HG03575 (cell line): ENCODE measurements at regions not wholly inside any gene's neighbourhood (a gene's known extent, or its start where the extent isn't known, plus 50 kb on each side); places are given as distances from the start of the nearest gene placed in this dataset.

Experiments used
- ATAC-seq: cut with Tn5 transposase; IDR thresholded peaks from one replicate; pipeline ENCODE4 v1.9.1; 2021; ENCODE audit not compliant: unreplicated experiment, insufficient number of reproducible peaks, low FRiP score; ENCODE audit errors: extremely low read depth

DNA sequence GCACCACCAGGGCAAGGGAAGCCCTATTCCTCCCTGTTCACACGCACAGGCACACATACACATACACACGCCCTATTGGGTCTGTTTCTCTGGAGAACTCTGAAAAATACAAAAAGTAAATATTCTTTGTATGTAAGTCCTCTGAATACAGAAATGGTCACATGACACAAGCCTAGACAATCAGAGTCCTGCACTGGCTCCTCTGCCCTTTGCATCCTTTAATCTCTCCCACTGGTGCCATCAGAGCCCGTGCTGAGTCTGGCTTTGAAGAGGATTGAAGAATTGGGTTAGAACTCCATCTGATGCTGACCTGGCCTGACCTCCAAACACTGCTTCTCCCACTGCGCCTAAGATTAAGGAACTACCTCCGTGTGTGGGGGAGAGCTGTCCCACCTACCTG lies 273.2 kb upstream of the TBX3 start:
- ATAC-seq, result no peak

DNA sequence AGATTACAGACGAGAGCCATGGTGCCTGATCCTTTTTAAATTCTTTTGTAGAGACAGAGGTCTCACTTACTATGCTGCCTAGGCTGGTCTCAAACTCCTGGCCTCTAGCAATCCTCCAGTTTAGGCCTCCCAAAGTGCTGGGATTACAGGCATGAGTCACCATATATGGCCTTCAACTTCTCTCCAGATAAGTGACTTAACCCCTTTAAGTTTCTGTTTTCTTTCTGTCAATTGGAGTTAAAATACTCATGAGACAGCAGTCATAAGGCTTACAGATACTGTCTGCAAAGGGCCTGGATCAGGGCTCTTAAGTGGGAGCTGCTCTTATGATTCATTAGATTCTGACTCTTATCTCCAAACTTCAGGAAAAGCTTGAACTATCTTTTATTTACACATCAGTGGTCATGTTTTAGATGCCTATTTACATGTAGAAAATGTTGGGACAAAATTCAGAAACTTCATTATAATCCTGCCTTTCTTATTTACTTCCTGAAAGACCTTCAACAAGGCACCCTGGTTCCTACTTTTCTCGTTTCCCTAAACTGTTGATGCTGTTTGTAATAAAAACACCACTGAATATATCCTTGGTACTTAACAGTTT lies 271.5 kb upstream of the TBX3 start:
- no peak for ATAC-seq

DNA sequence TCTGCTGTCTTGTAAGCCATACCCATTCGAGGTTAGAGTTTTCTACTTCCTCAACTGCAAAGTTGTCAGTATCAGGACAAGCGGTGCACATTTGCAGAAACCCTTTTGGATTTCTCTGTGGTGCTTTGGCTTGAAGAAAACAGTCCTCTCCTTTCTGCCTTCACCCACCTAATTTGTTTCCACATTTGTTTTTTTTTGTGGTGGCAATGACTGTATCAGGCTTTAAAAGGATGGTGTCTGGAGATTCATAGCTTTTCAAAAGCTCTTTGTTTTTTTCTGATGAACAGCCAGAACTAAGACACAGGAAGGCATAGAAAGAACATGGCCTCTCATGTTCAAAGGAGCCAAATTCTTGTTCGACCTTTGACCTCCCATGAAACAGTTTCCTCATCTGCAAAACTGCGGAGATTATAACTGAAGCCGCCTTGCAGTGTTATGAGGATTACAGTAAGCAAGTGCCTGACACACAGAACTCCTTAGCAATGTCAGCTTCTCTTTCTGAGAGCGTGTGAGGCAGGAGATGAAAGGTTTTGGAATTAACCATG lies 270.6 kb upstream of the TBX3 start:
- ATAC-seq, result no peak

DNA sequence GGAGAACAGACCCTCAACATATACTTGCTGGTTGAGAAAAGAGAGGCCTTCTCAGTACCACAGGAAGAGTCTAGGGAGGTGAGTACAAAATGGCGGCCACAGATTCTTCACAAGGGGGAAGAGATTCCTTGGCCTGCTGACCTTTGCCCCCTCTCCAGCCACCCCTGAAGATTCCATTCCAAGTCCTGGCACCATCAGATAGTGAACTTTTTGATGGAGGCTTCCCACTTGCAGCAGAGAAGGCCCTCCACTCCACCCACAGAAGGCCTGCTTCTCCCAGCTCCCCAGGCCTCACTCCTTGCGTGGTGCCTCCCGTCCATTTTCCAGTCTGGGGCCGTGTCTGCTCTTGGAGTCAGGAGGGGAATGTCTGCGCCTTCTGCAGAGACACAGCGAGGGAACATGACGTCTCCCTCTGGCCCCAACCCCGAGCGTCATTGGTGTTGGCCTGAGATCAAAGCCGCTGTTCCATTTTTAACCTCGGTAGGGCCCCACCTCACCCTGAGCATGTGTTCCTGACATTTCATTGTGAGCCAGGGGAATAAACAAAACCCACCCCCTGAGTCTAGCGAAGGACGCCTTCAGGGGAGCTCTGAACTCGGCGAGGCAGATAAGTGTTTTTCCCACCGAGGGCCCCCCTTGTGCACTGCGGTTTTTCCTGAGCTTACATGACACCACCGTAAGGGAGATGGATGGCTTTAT lies 268.7 kb upstream of the TBX3 start:
- ATAC-seq, result no peak

DNA sequence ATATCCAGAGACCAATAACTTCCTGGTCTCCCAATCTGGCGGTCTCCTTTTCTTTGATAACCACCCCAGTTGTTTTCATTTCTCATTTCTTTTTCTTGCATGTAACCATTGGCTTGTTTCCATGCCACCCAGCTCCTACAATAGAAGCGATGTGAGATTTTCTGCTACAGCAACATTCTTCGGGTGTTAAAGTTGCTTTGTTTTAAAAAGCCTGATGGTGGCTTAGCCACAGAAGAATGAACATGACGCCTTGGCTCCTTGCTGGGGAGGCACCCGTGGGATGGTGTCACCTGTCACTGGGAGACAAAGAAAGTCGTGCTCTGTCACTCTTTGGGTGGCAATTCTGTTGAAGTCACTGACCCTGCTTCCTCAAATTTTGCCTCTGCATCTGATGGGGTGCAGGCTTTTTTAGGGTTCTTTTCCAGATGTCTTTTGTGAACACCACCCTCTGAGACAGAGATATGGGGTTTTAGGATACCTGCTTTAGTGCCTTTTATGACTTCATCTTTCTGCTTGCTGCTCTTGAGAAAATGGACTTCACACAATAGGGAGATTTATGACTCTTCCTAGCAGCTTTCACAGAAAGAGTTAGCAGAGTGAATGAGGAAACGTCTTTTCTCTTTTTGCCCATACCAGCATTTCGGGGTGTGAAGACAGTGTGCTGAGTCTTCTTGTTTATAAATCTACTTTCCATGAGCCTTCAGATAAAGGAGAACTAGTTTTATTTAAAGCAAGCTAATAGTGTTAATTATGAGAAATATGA lies 265.3 kb upstream of the TBX3 start:
- ATAC-seq, result no peak

DNA sequence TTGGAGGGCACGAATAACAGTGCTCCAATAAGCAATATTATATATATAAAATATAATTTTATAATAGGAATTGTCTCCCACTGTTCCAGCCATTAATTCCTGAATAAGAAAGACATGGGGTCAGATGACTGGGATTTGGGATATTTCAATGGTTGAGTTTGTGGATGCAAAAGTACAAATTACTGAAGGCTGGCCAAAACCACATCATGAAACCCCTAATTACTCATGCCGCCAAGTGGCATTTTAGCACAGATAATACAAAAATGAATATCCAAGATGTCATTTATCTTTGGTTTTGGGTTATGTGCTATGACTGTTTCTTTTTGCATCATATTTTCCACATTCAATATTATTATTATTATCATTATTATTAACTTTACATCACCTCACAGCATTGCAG lies 261.4 kb upstream of the TBX3 start:
- ATAC-seq, result no peak

DNA sequence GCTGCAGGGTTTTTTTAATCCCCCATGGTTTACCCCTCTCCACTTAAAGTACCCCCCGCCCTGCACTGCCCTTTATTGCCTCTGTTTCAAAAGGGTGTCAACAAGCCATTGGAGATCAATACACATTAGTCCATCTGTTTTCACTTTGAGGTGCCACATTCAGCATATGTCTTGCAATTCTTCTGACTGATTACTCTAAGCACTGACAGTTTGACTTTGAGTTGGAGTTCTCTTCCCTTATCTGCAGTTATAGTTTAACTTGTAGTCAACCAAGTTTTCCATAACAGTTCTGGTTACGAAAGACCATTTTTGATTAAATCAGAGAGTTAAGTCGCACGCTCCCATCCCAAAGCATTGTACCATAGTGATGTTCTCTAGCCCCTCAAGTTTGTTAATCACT lies 260.8 kb upstream of the TBX3 start:
- ATAC-seq, result no peak

DNA sequence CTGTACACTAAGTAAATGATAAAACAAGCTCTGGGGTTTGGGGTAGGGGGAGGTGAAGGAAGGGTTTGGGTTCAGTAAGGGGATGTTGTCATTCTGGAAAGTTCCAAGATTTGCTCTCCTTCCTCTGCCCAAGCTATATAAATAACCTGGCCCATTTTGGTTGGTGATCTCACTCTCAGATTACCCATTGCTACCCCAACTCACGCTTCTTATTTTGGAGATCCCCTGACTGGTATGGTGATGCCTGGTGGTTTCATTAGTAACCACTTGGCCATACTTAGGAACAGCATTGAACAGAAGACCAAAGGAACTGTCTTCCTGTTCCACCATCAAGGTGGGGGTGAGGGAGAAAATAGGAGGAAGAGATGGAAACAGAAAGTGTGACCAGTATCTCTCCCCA lies 259.6 kb upstream of the TBX3 start:
- ATAC-seq, result no peak

DNA sequence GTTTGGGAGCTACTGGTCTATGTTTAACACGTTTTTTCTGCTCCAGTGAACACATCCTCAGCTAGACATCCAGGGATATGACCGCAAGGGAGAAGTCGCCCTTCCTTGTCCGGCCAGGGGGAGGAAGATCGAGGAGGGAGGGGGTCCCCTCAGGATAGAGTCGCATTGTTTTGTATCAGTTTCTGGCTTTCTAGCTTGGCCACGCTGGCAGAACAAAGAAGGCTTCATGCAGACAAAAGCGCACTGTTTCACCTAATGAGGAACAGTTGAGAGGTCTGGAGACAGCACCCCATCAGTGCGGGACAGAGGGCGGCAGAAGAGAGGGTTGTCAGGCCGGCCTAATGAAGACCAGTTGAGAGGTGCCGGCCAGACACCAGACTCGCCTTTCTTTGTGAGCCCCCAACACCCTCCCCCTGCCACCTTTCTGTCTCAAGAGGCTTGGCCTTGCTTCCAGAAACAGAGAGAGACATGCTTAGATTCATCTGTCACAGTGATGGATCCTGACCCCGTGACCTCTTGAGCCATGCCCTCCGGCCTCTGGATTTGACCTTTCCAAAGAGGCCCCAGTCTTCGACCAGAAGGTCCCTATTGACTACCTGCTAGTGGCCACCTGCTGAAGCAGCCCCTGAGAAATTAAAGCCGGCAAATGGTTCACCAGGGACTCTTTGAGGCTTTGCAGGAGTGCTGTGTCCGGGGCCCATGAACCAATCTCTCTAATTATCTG lies 254.7 kb upstream of the TBX3 start:
- no peak for ATAC-seq

DNA sequence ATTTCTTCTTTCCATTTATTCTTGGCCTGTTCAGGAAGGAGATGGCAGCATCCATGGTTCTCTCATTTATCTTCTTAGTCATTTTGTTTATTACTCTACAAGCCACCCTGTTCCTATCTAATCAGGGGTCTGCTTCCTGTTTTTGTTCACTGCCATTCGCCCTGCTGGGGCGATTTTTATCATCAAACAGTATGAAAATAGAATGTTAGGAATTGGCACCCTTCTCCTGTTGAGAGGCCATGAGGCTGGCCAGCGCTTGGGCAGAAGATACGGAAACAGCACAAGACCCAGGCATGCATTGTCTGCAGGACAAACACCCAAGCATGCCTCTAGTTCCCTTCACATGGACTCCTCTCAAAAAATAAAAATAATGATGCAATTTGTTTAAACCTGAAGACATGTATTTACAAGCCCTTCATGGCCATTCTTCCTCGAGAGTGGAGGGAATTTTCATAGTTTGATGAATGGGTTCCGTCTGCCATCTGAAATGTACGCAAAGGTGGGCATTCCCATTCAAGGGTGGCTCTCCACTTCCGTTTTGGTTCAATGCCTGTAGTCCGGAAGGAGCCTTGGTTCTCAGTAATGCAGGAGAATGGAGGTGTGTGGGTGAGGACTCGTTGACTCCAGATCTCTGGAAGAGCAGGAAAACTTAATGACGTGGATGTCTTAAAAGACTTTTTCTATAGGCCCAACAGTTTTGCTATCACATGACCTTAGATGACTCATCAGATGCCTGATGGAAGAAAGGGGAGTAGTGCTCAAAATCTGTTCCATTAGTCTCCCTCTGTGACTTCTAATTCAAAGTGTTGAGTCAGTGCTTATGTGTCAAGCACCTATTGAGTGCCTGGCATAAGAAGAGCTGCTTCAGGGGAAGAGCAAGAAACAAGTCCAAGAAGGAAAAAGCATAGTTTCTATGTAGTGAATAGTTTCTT lies 252.4 kb upstream of the TBX3 start:
- no peak for ATAC-seq

DNA sequence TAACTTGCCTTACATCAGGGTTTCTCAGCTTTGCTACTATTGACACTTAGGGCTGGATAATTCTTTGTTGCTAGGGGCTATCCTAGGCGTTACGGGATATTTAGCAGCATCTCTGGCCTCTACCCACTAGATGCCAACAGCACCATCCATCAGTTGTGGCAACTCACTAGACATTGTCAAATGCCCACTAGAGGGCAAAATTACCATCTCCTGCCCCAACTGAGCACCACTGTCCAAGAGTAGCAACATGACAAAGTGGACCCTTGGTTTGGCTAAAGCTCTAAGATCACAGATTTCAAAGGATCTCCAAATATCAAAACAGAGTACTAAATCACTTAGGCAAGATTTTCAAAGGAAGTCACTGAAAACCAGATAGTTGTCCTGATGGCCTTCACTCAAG lies 251.7 kb upstream of the TBX3 start:
- ATAC-seq, result no peak

DNA sequence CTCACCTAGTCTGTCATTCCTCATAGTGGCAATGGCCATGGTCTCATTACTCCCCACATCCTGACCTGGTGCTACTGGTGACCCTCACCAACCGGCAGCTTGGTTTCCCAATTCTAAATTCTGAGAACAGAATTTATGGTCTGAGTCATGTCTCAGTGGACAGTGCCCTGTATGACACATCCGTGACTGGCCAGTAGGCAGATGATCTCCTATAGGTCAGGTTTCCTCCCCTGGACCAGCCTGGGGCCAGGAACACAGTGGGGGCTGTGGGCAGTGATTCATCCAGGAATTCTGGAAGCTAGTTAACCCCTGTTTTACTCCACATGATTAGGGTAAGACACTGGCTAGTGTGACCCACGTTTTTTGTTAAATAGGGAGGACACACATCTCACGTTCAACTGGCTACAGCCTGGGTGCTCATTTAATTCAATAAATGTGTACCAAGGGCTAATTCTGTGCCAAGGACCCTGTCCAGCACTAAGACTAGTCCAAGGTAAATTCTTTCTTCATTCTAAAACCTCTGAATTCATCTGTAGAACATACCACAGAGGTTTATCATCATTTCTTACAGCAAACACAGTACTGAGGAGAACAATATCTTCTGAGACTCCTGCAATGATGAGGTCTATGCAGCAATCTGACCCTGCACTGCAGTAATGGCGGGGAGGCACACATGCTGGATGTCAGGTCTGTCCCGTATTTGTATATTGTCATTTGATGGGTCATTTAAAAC lies 249.6 kb upstream of the TBX3 start:
- ATAC-seq, result no peak

DNA sequence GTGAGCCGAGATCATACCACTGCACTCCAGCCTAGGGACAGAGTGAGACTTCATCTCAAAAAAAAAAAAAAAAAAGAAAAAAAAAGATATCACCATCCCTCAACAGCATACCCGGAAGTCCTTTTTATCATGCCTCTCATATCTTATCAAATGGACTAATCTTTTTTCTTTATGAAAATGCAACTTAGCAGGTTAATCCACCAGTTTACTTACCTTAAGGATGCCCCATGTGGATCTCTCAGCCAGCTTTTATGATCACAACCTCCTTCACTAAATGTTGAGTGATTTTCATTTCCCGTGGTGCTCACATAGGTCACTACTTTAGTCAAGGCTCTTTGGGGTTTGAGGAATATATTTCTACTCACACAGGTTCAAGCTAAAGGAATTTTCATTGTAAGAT lies 248.8 kb upstream of the TBX3 start:
- no peak for ATAC-seq

DNA sequence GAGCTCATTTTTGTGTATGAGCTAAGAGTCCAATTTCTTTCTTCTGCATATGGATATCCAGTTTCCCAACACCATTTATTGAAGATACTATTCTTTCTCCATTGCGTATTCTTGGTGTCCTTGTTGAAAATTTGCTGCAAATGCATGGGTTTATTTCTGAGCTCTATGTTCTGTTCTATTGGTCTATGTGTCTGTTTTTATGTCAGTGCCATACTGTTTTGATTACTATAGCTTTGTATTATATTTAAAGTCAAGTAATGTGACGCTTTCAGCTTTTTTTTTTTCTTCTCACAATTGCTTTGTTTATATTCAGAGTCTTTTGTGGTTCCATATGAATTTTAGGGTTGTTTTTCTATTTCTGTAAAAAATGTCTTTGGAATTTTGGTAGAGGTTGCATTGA lies 247.1 kb upstream of the TBX3 start:
- no peak for ATAC-seq

DNA sequence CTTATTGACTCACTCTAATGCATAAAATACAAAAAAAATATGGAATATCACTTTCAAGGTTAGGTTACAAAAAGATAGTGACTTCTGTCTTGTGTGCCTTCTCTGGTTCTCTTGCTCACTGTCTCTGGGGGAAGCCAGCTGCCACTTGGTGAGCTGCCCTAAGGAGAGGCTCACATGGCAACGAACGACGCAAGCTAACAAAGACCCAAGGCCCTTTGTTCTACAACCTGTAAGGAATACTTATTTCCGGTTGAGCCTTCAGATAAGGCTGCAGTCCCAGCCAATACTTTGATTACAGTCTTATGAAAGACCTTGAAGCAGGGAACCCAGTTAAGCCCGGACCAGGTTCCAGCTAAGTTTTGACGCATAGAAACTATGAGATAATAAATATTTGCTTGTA lies 242.4 kb upstream of the TBX3 start:
- ATAC-seq, result no peak

DNA sequence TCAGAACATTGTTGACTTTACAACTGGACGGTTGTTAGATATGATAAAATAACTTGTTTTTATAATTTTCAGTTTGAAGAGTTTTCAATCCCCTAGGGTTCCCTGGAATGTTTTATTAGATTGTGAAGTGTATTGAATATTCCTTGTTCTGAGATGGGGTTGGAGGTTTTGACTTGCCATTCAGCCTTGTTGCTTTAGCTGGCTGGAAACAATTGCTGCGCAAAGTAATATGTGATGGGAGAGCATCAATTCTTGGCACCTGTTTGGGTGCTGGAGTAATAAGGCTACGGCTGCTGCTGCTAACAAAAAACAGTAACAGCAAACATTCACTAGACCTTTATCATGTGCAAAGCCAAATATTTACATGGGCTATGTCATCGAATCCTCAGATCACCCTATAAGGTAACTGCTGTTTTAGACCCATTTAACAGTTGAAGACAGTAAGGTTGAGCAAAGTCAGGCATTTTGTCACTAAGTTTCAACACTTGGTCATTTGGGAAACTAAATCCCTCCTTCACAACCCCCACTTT lies 241.0 kb upstream of the TBX3 start:
- no peak for ATAC-seq

DNA sequence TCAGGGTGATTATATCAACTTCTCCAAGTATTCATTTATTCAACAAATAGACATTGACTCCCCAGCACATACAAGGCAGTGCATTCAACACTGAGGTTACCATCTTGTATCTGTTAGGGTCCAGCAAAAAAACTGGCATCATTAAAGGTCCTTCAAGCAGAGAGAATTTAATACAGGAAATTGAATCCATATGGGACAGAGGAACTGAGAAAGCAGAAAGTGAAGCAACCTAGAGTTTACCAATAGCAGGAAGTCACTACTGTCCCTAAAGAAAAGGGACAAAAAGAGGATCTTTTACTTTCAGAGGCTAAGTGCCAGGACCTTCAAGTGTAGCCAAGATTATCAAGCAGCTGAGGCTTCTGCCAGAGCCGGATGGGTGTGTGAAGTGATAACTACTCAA lies 237.8 kb upstream of the TBX3 start:
- no peak for ATAC-seq
